Caco-2 (cell line): ENCODE measurements at regions not wholly inside any gene's neighbourhood (a gene's known extent, or its start where the extent isn't known, plus 50 kb on each side); places are given as distances from the start of the nearest gene placed in this dataset.

Source experiments
- BruUV-seq: library from RNA; stranded (reverse); fragments of 400-500 nt; replicated peaks from 2 replicates; lab custom pipeline; 2021; lab: Mats Ljungman, UMichigan
- CTCF ChIA-PET: fragments of 300-600 bp; sonication (Branson Sonifier 250); formaldehyde crosslinking; loops from one replicate; lab custom pipeline; 2022; ENCODE audit warnings: antibody characterized with exemption; lab: Charles Lee
- POLR2A ChIA-PET: fragments of 300-600 bp; sonication (Branson Sonifier 250); formaldehyde crosslinking; loops from one replicate; lab custom pipeline; 2022; ENCODE audit warnings: antibody characterized with exemption; lab: Charles Lee
- DNase-seq, 2 experiments: peaks; one replicate each; pipeline versions ENCODE4 v3.0.0 to v3.0.0-alpha.2; 2020 to 2022
- H3K27me3 ChIP-seq: replicated peaks from 2 replicates; pipeline ENCODE4 v1.6.0; 2011; ENCODE audit warnings: low read length; ENCODE audit not compliant: control insufficient read depth, insufficient read depth
- H3K36me3 ChIP-seq: 2 replicates; pipeline ENCODE4 v1.5.1; 2011; ENCODE audit warnings: low read length; ENCODE audit not compliant: control insufficient read depth, insufficient read depth
- H3K4me1 ChIP-seq: fragments of 250-450 bp; sonication (Bioruptor Pico); 2 replicates; pipeline ENCODE4 v1.5.1; 2020; ENCODE audit warnings: mild to moderate bottlenecking
- H3K4me3 ChIP-seq: 2 replicates; pipeline ENCODE4 v1.5.1; 2011; ENCODE audit warnings: low read depth, mild to moderate bottlenecking, control low read depth, low read length
- H3K9me3 ChIP-seq: fragments of 250-450 bp; sonication (Bioruptor Pico); 2 replicates; pipeline ENCODE4 v1.5.1; 2020; ENCODE audit warnings: mild to moderate bottlenecking, moderate library complexity
- H3K27ac Mint-ChIP-seq: one replicate; pipeline ENCODE4 v1.8.0; 2022; ENCODE audit warnings: mixed read lengths; ENCODE audit not compliant: unreplicated experiment
- H3K27me3 Mint-ChIP-seq: one replicate; pipeline ENCODE4 v1.8.0; 2022; ENCODE audit warnings: mixed read lengths; ENCODE audit not compliant: insufficient read depth, unreplicated experiment
- H3K36me3 Mint-ChIP-seq: one replicate; pipeline ENCODE4 v1.8.0; 2022; ENCODE audit warnings: mild to moderate bottlenecking, mixed read lengths; ENCODE audit not compliant: insufficient read depth, unreplicated experiment
- H3K4me1 Mint-ChIP-seq: one replicate; pipeline ENCODE4 v1.8.0; 2022; ENCODE audit warnings: low read depth, mixed read lengths; ENCODE audit not compliant: unreplicated experiment
- H3K4me3 Mint-ChIP-seq: one replicate; pipeline ENCODE4 v1.8.0; 2022; ENCODE audit warnings: mild to moderate bottlenecking, moderate library complexity, mixed read lengths; ENCODE audit not compliant: unreplicated experiment
- H3K9me3 Mint-ChIP-seq: one replicate; pipeline ENCODE4 v1.8.0; 2022; ENCODE audit warnings: mixed read lengths; ENCODE audit not compliant: unreplicated experiment
- CTCF ChIP-seq, 2 experiments: fragments of 200-600 bp in 1 of 2; IDR thresholded peaks; 1 replicate in 1 of 2; 2 replicates in 1 of 2; pipeline versions ENCODE4 v1.5.1 to v1.8.0; 2011 to 2022; ENCODE audit warnings: antibody characterized with exemption in 1 of 2, control low read depth in 1 of 2, inconsistent platforms in 1 of 2, low read depth in 1 of 2, low read length in 1 of 2, mild to moderate bottlenecking in 1 of 2, moderate library complexity in 1 of 2; ENCODE audit not compliant: insufficient read depth in 1 of 2, severe bottlenecking in 1 of 2, unreplicated experiment in 1 of 2
- intact Hi-C: fragments of 100-400 bp; cut with micrococcal nuclease; formaldehyde crosslinking; loops from one replicate; pipeline ENCODE4 v1.10.0; 2022; ENCODE audit not compliant: unreplicated experiment

GRCh38 chr13:22423261-22423660 lies 752.4 kb downstream of the FGF9 start:
- no TSS peak for BruUV-seq
- Histone ChIP-seq H3K27me3 (no peaks in the 10 kb centered on the region), H3K4me1 (peaks cover 5% of the 10 kb centered on the region), H3K36me3 (no peaks in the 10 kb centered on the region), H3K4me3 (no peak overlapping the region), H3K9me3 (no peaks in the 10 kb centered on the region)
- Mint-ChIP-seq H3K27me3 (peaks cover 3% of the 10 kb centered on the region), H3K4me3 (no peak overlapping the region), H3K27ac (no peak overlapping the region), H3K4me1 (no peaks in the 10 kb centered on the region), H3K36me3 (no peaks in the 10 kb centered on the region), H3K9me3 (no peaks in the 10 kb centered on the region)
- no peak for DNase-seq
- ChIA-PET CTCF (no interaction called here), POLR2A (no interaction called here)
- no peak for TF ChIP-seq CTCF (IDR thresholded peaks at IDR 0.05; ENCODE audit: insufficient read depth in 1 of 2, low read depth in 1 of 2, low read length in 1 of 2, severe bottlenecking in 1 of 2, unreplicated experiment in 1 of 2)
- intact Hi-C loops, result no loop called here

DNA sequence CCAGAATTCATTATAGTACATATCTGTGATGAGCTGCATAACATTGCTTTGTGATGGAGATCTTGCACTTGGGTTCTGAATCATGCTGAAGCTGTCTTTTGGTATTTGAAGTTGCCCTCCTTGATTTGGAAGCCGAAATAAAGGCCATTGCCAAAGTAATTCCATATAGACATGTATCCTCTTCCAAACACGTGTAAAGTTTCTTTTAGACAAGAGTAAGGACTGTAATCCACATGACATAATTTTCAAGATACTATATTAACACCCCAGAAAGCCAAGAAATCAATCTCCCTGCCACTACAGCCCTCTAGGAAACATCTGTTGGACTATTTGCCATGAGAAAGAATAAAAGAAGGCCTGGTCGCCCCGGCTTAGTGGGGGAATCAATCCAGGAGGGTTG lies 754.2 kb downstream of the FGF9 start:
- DNase-seq, result no peak
- H3K36me3 Mint-ChIP-seq, result no peaks in the 10 kb centered on the region
- H3K27me3 Mint-ChIP-seq, result peaks cover 3% of the 10 kb centered on the region
- TF ChIP-seq CTCF (IDR thresholded peaks at IDR 0.05; ENCODE audit: insufficient read depth in 1 of 2, low read depth in 1 of 2, low read length in 1 of 2, severe bottlenecking in 1 of 2, unreplicated experiment in 1 of 2), result no peak
- no peak overlapping the region for H3K27ac Mint-ChIP-seq
- H3K4me3 ChIP-seq, result no peak overlapping the region
- CTCF ChIA-PET, result interaction anchor here (0.6 kb wide), 1 partner anchor 1965 kb away, joined by 3 read pairs; no protein-coding TSS in a partner anchor
- no peaks in the 10 kb centered on the region for H3K36me3 ChIP-seq
- no peaks in the 10 kb centered on the region for H3K9me3 ChIP-seq
- no peaks in the 10 kb centered on the region for H3K27me3 ChIP-seq
- H3K4me1 ChIP-seq, result peaks cover 10% of the 10 kb centered on the region
- BruUV-seq, result no TSS peak
- POLR2A ChIA-PET, result no interaction called here
- no peak overlapping the region for H3K4me3 Mint-ChIP-seq
- intact Hi-C loops, result no loop called here
- no peaks in the 10 kb centered on the region for H3K4me1 Mint-ChIP-seq
- peaks cover 4% of the 10 kb centered on the region for H3K9me3 Mint-ChIP-seq

DNA sequence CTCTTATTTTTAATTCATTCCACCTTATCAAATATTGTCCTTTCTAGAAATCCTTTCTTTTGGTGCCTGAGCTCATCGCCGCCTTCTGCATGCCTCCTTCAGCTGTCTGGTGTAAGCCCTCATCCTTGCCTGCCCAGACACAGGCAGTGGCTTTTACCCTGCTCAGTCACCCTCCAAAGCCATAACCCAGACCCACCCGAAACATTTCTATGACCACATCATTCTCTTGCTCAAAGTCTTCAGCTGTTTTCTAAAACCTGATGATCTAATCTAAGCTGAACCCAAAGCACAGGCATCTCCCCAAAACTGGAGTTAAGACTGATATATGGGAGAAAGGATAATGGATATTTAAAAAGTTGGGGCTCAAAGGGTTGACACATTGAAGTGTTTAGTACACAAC lies 753.7 kb upstream of the SGCG start:
- peaks cover 10% of the 10 kb centered on the region for H3K4me1 ChIP-seq
- POLR2A ChIA-PET, result no interaction called here
- no peaks in the 10 kb centered on the region for H3K9me3 ChIP-seq
- Mint-ChIP-seq H3K36me3 (no peaks in the 10 kb centered on the region), H3K4me3 (no peak overlapping the region), H3K4me1 (no peaks in the 10 kb centered on the region), H3K27me3 (peaks cover 3% of the 10 kb centered on the region), H3K9me3 (peaks cover 10% of the 10 kb centered on the region), H3K27ac (no peak overlapping the region)
- H3K36me3 ChIP-seq, result no peaks in the 10 kb centered on the region
- no peak for DNase-seq
- no peak overlapping the region for H3K4me3 ChIP-seq
- no TSS peak for BruUV-seq
- intact Hi-C loops, result no loop called here
- no peaks in the 10 kb centered on the region for H3K27me3 ChIP-seq
- CTCF ChIA-PET, result no interaction called here
- no peak for TF ChIP-seq CTCF (IDR thresholded peaks at IDR 0.05; ENCODE audit: insufficient read depth in 1 of 2, low read depth in 1 of 2, low read length in 1 of 2, severe bottlenecking in 1 of 2, unreplicated experiment in 1 of 2)
